Keratinocyte (primary cell): ENCODE measurements at regions not wholly inside any gene's neighbourhood (a gene's known extent, or its start where the extent isn't known, plus 50 kb on each side); places are given as distances from the start of the nearest gene placed in this dataset.

Source experiments
- DNase-seq: peaks from one replicate; pipeline ENCODE4 v3.0.0-alpha.2; 2011; ENCODE audit warnings: low read depth, missing footprints, low spot score
- FAIRE-seq: peaks from 2 replicates; lab custom pipeline; 2011; peaks lifted over from hg19 to GRCh38; lab: Jason Lieb, UNC
- H2AFZ ChIP-seq: 2 replicates; pipeline ENCODE4 v1.6.0; 2012; ENCODE audit warnings: low read length, control low read depth, inconsistent platforms; ENCODE audit not compliant: control insufficient read depth
- H3K27ac ChIP-seq: 2 replicates; pipeline ENCODE4 v1.5.1; 2011; ENCODE audit warnings: low read length; ENCODE audit not compliant: control insufficient read depth, insufficient read depth
- H3K27me3 ChIP-seq: 3 replicates; pipeline ENCODE4 v1.6.0; 2011; ENCODE audit warnings: low read length; ENCODE audit not compliant: control insufficient read depth, insufficient read depth; ENCODE audit errors: extremely low read depth
- H3K36me3 ChIP-seq, 2 experiments: 2 replicates in 1 of 2; 3 replicates in 1 of 2; pipeline ENCODE4 v1.5.1; 2011; ENCODE audit warnings: low read length in 2 of 2, mild to moderate bottlenecking in 1 of 2; ENCODE audit not compliant: control insufficient read depth in 2 of 2, insufficient read depth in 2 of 2; ENCODE audit errors: extremely low read depth in 1 of 2
- H3K4me1 ChIP-seq: 3 replicates; pipeline ENCODE4 v1.5.1; 2011; ENCODE audit warnings: low read length; ENCODE audit not compliant: control insufficient read depth, insufficient read depth; ENCODE audit errors: extremely low read depth
- H3K4me2 ChIP-seq: 3 replicates; pipeline ENCODE4 v1.6.0; 2011; ENCODE audit warnings: low read depth, low read length; ENCODE audit not compliant: control insufficient read depth, insufficient read depth; ENCODE audit errors: extremely low read depth
- H3K4me3 ChIP-seq, 3 experiments: fragments of 200-600 bp in 1 of 3; sonication (generic) in 1 of 3; 2 replicates in 2 of 3; 3 replicates in 1 of 3; pipeline ENCODE4 v1.5.1; 2011 to 2016; ENCODE audit warnings: low read length in 3 of 3, mild to moderate bottlenecking in 3 of 3, control low read depth in 2 of 3, inconsistent platforms in 1 of 3, low read depth in 1 of 3, mixed read lengths in 1 of 3, mixed run types in 1 of 3, moderate library complexity in 1 of 3; ENCODE audit not compliant: control insufficient read depth in 2 of 3, insufficient read depth in 2 of 3; ENCODE audit errors: extremely low read depth in 1 of 3
- H3K79me2 ChIP-seq: 2 replicates; pipeline ENCODE4 v1.6.0; 2012; ENCODE audit warnings: low read length; ENCODE audit not compliant: control insufficient read depth, insufficient read depth
- H3K9ac ChIP-seq: 3 replicates; pipeline ENCODE4 v1.6.0; 2011; ENCODE audit warnings: low read length; ENCODE audit not compliant: control insufficient read depth, insufficient read depth; ENCODE audit errors: extremely low read depth
- H3K9me1 ChIP-seq: 3 replicates; pipeline ENCODE4 v1.6.0; 2011; ENCODE audit warnings: low read length; ENCODE audit not compliant: control insufficient read depth, insufficient read depth; ENCODE audit errors: extremely low read depth
- H3K9me3 ChIP-seq: 2 replicates; pipeline ENCODE4 v1.5.1; 2012; ENCODE audit warnings: low read depth, low read length; ENCODE audit not compliant: control insufficient read depth
- H4K20me1 ChIP-seq: 3 replicates; pipeline ENCODE4 v1.6.0; 2011; ENCODE audit warnings: low read length; ENCODE audit not compliant: control insufficient read depth, insufficient read depth; ENCODE audit errors: extremely low read depth
- CTCF ChIP-seq, 3 experiments: IDR thresholded peaks in 1 of 3; conservative IDR thresholded peaks in 1 of 3; optimal IDR thresholded peaks in 1 of 3; 2 replicates in 2 of 3; 3 replicates in 1 of 3; pipeline versions ENCODE3 to v1.5.1; 2011; ENCODE audit warnings: low read length in 3 of 3, mild to moderate bottlenecking in 3 of 3, moderate library complexity in 2 of 3, control low read depth in 1 of 3, inconsistent platforms in 1 of 3; ENCODE audit not compliant: insufficient read depth in 2 of 3; ENCODE audit errors: extremely low read depth in 1 of 3
- EZH2 ChIP-seq: IDR thresholded peaks from one replicate; pipeline ENCODE4 v1.6.1; 2012; ENCODE audit warnings: inconsistent platforms, mild to moderate bottlenecking, low read length, moderate library complexity
- dilution Hi-C: fragments of 300-500 bp; cut with MboI; formaldehyde crosslinking; loops from one replicate; pipeline ENCODE4 v1.7.0; 2020; ENCODE audit warnings: low sequenced_read_pairs; ENCODE audit not compliant: extremely low pct_ligation_motif_present

GRCh38 chr15:88344786-88345185 lies 88.2 kb upstream of the NTRK3 start:
- no peaks in the 10 kb centered on the region for H3K9me3 ChIP-seq
- DNase-seq: no peak
- H3K4me2 ChIP-seq: no peak overlapping the region
- H3K27me3 ChIP-seq: no peaks in the 10 kb centered on the region
- no peak overlapping the region for H2AFZ ChIP-seq
- H3K9me1 ChIP-seq: no peaks in the 10 kb centered on the region
- dilution Hi-C loops: no loop called here
- no peaks in the 10 kb centered on the region for H3K79me2 ChIP-seq
- H3K9ac ChIP-seq: no peak overlapping the region
- H3K4me3 ChIP-seq: no peak overlapping the region
- no peak overlapping the region for H3K27ac ChIP-seq
- no peak for TF ChIP-seq CTCF (optimal IDR thresholded peaks at IDR 0.05 in 1 of 3, IDR thresholded peaks at IDR 0.05 in 1 of 3, conservative IDR thresholded peaks at IDR 0.05 in 1 of 3; ENCODE audit: extremely low read depth in 1 of 3, insufficient read depth in 2 of 3, low read length in 3 of 3)
- TF ChIP-seq EZH2: no peak
- no peaks in the 10 kb centered on the region for H3K4me1 ChIP-seq
- FAIRE-seq: no peak
- H4K20me1 ChIP-seq: no peaks in the 10 kb centered on the region
- H3K36me3 ChIP-seq: no peaks in the 10 kb centered on the region

- H4K20me1 ChIP-seq: no peaks in the 10 kb centered on the region
- no peaks in the 10 kb centered on the region for H3K4me1 ChIP-seq
- no peak overlapping the region for H2AFZ ChIP-seq
- no peak overlapping the region for H3K9ac ChIP-seq
- no peaks in the 10 kb centered on the region for H3K36me3 ChIP-seq
- H3K9me1 ChIP-seq: no peaks in the 10 kb centered on the region
- no peak overlapping the region for H3K4me3 ChIP-seq
- H3K9me3 ChIP-seq: no peaks in the 10 kb centered on the region
- FAIRE-seq (no peak), DNase-seq (no peak)
- no peaks in the 10 kb centered on the region for H3K27me3 ChIP-seq
- TF ChIP-seq CTCF (optimal IDR thresholded peaks at IDR 0.05 in 1 of 3, IDR thresholded peaks at IDR 0.05 in 1 of 3, conservative IDR thresholded peaks at IDR 0.05 in 1 of 3; ENCODE audit: extremely low read depth in 1 of 3, insufficient read depth in 2 of 3, low read length in 3 of 3): no peak
- TF ChIP-seq EZH2: no peak
- no peak overlapping the region for H3K27ac ChIP-seq
- dilution Hi-C loops: no loop called here
- H3K79me2 ChIP-seq: no peaks in the 10 kb centered on the region
- no peak overlapping the region for H3K4me2 ChIP-seq
These were observed 86.1 kb upstream of the NTRK3 start for GRCh38 chr15:88342666-88343065.
